ENCODE measurements at regions not wholly inside any gene's neighbourhood (a gene's known extent, or its start where the extent isn't known, plus 50 kb on each side); places are given as distances from the start of the nearest gene placed in this dataset.

DNA sequence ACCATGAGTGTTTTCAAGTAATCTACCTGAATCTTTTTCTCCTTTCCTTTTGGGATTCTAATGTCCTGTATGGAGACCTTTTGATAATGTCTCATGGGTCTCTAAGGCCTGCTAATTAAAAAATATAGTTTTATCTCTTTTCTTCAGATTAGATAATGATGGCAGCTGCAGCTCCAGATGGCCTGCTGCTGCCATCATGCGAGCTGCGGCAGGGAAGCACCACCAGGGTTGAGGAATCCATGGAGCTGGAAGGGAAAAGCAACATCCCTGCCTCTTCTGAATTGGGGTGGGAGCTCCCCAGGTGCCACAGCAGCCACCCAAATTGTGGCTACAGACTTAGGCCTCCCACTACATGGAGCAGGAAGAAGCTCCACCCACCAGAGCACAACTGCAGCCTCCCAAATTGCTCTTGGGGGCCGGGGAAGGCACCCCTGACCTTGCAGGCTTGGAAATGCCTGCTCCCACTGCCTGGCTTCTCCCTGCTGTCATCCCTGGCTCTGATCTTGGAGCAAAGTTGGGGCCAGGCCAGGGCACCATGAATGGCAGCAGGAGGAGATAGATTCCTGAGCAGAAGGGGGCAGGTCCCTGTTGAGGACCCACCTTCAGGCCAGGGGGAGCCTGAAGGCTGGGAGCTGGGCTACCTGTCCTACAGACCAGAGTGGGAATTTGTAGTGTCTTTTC lies 189.6 kb upstream of the MAN1A1 start:
- Histone ChIP-seq H3K4me1 (ENCODE audit: control insufficient read depth, insufficient read depth, low read length) (peaks cover 25% of the 10 kb centered on the region), H3K9me3 (ENCODE audit: control insufficient read depth, low read length) (no peaks in the 10 kb centered on the region), H3K4me3 (ENCODE audit: low read length) (no peak overlapping the region), H3K36me3 (ENCODE audit: control insufficient read depth, insufficient read depth, low read length, severe bottlenecking) (no peaks in the 10 kb centered on the region), H3K27me3 (replicated peaks; ENCODE audit: control insufficient read depth, insufficient read depth, low read length) (no peaks in the 10 kb centered on the region), H3K9ac (ENCODE audit: low read length) (no peak overlapping the region)
- DNase-seq (ENCODE audit: low read depth) = no peak

DNA sequence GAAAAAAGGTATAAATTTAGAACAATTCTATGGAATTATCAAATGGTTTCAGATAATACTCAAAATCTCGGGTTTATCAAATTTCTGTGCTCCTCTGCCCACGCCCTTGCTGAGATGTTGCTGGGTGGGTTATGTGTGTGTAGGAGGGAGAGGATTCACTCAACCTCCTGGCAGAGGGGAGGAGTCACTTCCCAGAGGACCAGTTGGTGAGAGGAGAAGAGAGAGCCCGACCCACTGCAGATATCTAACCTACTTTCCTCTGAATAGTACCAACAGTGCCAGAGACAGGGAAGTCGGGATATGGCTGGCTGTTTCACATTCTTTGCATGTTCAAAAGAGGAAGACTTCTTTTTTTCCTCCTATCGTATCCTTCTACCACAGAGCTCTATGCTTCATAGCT lies 187.1 kb upstream of the MAN1A1 start:
- H3K4me1 ChIP-seq (ENCODE audit: control insufficient read depth, insufficient read depth, low read length) = peaks cover 25% of the 10 kb centered on the region
- H3K9ac ChIP-seq (ENCODE audit: low read length) = no peak overlapping the region

GRCh38 chr6:119535332-119535731 lies 185.8 kb upstream of the MAN1A1 start:
- Histone ChIP-seq H3K9ac (ENCODE audit: low read length) (no peak overlapping the region), H3K27me3 (replicated peaks; ENCODE audit: control insufficient read depth, insufficient read depth, low read length) (no peaks in the 10 kb centered on the region), H3K9me3 (ENCODE audit: control insufficient read depth, low read length) (no peaks in the 10 kb centered on the region), H3K4me1 (ENCODE audit: control insufficient read depth, insufficient read depth, low read length) (peaks cover 14% of the 10 kb centered on the region), H3K4me3 (ENCODE audit: low read length) (no peak overlapping the region), H3K36me3 (ENCODE audit: control insufficient read depth, insufficient read depth, low read length, severe bottlenecking) (no peaks in the 10 kb centered on the region)
- DNase-seq (ENCODE audit: low read depth) = no peak

More for the DNA sequence above, 187.1 kb upstream of the MAN1A1 start:
- Histone ChIP-seq H3K9me3 (ENCODE audit: control insufficient read depth, low read length) (no peaks in the 10 kb centered on the region), H3K36me3 (ENCODE audit: control insufficient read depth, insufficient read depth, low read length, severe bottlenecking) (no peaks in the 10 kb centered on the region), H3K27me3 (replicated peaks; ENCODE audit: control insufficient read depth, insufficient read depth, low read length) (no peaks in the 10 kb centered on the region), H3K4me3 (ENCODE audit: low read length) (no peak overlapping the region)
- DNase-seq (ENCODE audit: low read depth) = no peak

- H3K27me3 ChIP-seq (replicated peaks; ENCODE audit: control insufficient read depth, insufficient read depth, low read length) = no peaks in the 10 kb centered on the region
- no peaks in the 10 kb centered on the region for H3K9me3 ChIP-seq (ENCODE audit: control insufficient read depth, low read length)
- H3K36me3 ChIP-seq (ENCODE audit: control insufficient read depth, insufficient read depth, low read length, severe bottlenecking) = no peaks in the 10 kb centered on the region
- H3K9ac ChIP-seq (ENCODE audit: low read length) = no peak overlapping the region
- no peak overlapping the region for H3K4me3 ChIP-seq (ENCODE audit: low read length)
- peaks cover 12% of the 10 kb centered on the region for H3K4me1 ChIP-seq (ENCODE audit: control insufficient read depth, insufficient read depth, low read length)
- peak; percentile 80 for DNase-seq (ENCODE audit: low read depth)
Observed at GRCh38 chr6:119533603-119534279, 184.2 kb upstream of the MAN1A1 start.

DNA sequence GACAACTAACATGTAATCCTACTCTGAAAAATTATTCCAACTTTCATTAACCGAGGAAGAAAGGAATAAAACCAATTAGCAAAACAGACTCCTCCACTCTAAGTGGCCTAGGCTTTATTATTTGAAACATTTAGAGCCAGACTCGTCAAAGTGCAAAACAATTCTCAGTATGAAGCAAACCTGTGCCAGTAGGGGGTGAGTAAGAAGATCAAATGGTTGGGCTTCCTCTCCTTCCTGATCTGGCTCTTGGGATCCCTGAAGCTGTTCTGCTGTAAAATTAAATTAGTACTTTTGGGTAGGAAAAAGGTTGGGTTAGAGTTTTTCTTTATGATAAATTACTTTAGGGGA lies 177.6 kb upstream of the MAN1A1 start:
- Histone ChIP-seq H3K27me3 (replicated peaks; ENCODE audit: control insufficient read depth, insufficient read depth, low read length) (no peaks in the 10 kb centered on the region), H3K4me3 (ENCODE audit: low read length) (no peak overlapping the region), H3K4me1 (ENCODE audit: control insufficient read depth, insufficient read depth, low read length) (no peaks in the 10 kb centered on the region), H3K36me3 (ENCODE audit: control insufficient read depth, insufficient read depth, low read length, severe bottlenecking) (no peaks in the 10 kb centered on the region), H3K9me3 (ENCODE audit: control insufficient read depth, low read length) (no peaks in the 10 kb centered on the region), H3K9ac (ENCODE audit: low read length) (no peak overlapping the region)
- DNase-seq (ENCODE audit: low read depth) = no peak

DNA sequence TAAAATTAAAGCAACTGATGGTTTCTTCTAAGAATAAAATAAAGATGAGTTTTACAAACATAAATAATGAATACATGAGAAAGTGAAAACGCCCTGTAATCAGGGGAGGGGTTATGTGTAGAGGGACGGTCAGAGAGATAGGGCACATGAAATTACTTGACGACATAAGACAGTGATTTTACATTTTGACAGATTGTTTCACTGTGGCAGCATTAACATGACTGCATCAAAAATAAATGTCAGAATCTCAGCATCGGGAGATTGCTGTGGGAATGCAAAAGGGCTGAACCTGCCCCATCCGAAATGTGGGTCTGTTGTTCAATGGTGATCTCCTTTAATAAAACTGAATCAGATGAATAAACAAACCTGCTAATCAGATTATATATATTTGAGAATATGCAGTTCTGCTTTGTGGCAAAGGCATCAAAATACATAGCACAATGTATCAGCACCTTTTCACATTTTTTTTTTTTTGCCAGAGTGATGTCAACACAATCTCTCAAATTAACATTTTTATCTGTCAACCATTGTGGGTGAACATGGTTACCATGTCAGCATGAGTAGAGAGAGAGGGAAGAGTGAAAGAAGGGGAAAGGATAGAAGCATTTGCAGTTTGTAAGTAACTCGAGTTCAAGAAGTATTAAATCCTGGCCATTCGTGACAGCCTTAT lies 177.1 kb upstream of the MAN1A1 start:
- no peaks in the 10 kb centered on the region for H3K9me3 ChIP-seq (ENCODE audit: control insufficient read depth, low read length)
- no peak overlapping the region for H3K9ac ChIP-seq (ENCODE audit: low read length)
- no peaks in the 10 kb centered on the region for H3K36me3 ChIP-seq (ENCODE audit: control insufficient read depth, insufficient read depth, low read length, severe bottlenecking)
- DNase-seq (ENCODE audit: low read depth) = no peak
- H3K4me3 ChIP-seq (ENCODE audit: low read length) = no peak overlapping the region
- H3K4me1 ChIP-seq (ENCODE audit: control insufficient read depth, insufficient read depth, low read length) = no peaks in the 10 kb centered on the region
- H3K27me3 ChIP-seq (replicated peaks; ENCODE audit: control insufficient read depth, insufficient read depth, low read length) = no peaks in the 10 kb centered on the region

- Histone ChIP-seq H3K27me3 (replicated peaks; ENCODE audit: control insufficient read depth, insufficient read depth, low read length) (no peaks in the 10 kb centered on the region), H3K4me3 (ENCODE audit: low read length) (no peak overlapping the region), H3K36me3 (ENCODE audit: control insufficient read depth, insufficient read depth, low read length, severe bottlenecking) (no peaks in the 10 kb centered on the region), H3K9ac (ENCODE audit: low read length) (no peak overlapping the region), H3K9me3 (ENCODE audit: control insufficient read depth, low read length) (no peaks in the 10 kb centered on the region), H3K4me1 (ENCODE audit: control insufficient read depth, insufficient read depth, low read length) (no peaks in the 10 kb centered on the region)
- no peak for DNase-seq (ENCODE audit: low read depth)
Observed at GRCh38 chr6:119524410-119524809, 174.8 kb upstream of the MAN1A1 start.

DNA sequence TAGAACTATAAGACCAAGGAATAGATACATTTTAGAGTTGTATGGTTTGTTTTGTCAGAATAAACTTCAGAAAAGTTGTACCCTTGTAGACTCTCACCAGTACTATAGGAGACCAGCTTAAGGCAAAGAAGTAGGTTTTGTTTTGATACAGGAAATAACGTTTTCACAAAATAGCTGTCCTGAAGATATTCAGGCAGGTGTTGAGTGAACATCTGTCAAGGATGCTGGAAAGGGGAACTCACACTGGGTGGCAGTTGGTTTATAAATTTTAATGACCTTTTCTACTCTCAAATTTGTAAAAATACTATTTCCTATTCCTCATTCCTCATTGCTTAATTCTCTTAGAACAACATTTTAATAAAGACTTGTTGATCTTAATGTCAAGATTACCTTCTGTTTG lies 174.0 kb upstream of the MAN1A1 start:
- no peaks in the 10 kb centered on the region for H3K4me1 ChIP-seq (ENCODE audit: control insufficient read depth, insufficient read depth, low read length)
- no peak for DNase-seq (ENCODE audit: low read depth)
- no peaks in the 10 kb centered on the region for H3K9me3 ChIP-seq (ENCODE audit: control insufficient read depth, low read length)
- H3K36me3 ChIP-seq (ENCODE audit: control insufficient read depth, insufficient read depth, low read length, severe bottlenecking) = no peaks in the 10 kb centered on the region
- no peak overlapping the region for H3K9ac ChIP-seq (ENCODE audit: low read length)
- no peak overlapping the region for H3K4me3 ChIP-seq (ENCODE audit: low read length)
- no peaks in the 10 kb centered on the region for H3K27me3 ChIP-seq (replicated peaks; ENCODE audit: control insufficient read depth, insufficient read depth, low read length)

DNA sequence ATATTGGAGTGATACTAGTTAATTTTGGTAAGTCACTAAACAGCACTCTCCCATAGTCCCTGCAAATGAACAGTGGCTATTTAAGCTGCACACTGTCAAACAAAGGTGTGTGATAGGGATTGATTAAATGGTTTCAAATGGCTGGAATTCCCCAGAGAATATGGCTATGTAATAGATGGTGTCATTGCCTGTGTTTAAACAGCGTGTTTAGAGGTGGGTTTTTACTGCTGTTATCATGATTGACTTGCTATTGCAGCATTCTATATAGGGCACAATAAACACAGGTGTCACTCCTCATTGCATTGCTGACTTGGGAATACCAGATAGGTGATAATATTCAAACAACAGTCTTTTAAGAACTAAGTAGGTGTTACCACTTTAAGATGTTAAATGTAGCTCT lies 171.7 kb upstream of the MAN1A1 start:
- no peaks in the 10 kb centered on the region for H3K36me3 ChIP-seq (ENCODE audit: control insufficient read depth, insufficient read depth, low read length, severe bottlenecking)
- H3K4me1 ChIP-seq (ENCODE audit: control insufficient read depth, insufficient read depth, low read length) = no peaks in the 10 kb centered on the region
- no peak overlapping the region for H3K4me3 ChIP-seq (ENCODE audit: low read length)
- no peaks in the 10 kb centered on the region for H3K27me3 ChIP-seq (replicated peaks; ENCODE audit: control insufficient read depth, insufficient read depth, low read length)
- no peak overlapping the region for H3K9ac ChIP-seq (ENCODE audit: low read length)
- H3K9me3 ChIP-seq (ENCODE audit: control insufficient read depth, low read length) = no peaks in the 10 kb centered on the region
- no peak for DNase-seq (ENCODE audit: low read depth)

- H3K36me3 ChIP-seq (ENCODE audit: control insufficient read depth, insufficient read depth, low read length, severe bottlenecking) = no peaks in the 10 kb centered on the region
- H3K4me3 ChIP-seq (ENCODE audit: low read length) = no peak overlapping the region
- DNase-seq (ENCODE audit: low read depth) = no peak
- no peak overlapping the region for H3K9ac ChIP-seq (ENCODE audit: low read length)
- H3K9me3 ChIP-seq (ENCODE audit: control insufficient read depth, low read length) = no peaks in the 10 kb centered on the region
- H3K27me3 ChIP-seq (replicated peaks; ENCODE audit: control insufficient read depth, insufficient read depth, low read length) = no peaks in the 10 kb centered on the region
- H3K4me1 ChIP-seq (ENCODE audit: control insufficient read depth, insufficient read depth, low read length) = no peaks in the 10 kb centered on the region
Observed at GRCh38 chr6:119517428-119517827, 167.9 kb upstream of the MAN1A1 start.

GRCh38 chr6:119514345-119514744 lies 164.8 kb upstream of the MAN1A1 start:
- no peaks in the 10 kb centered on the region for H3K4me1 ChIP-seq (ENCODE audit: control insufficient read depth, insufficient read depth, low read length)
- no peaks in the 10 kb centered on the region for H3K36me3 ChIP-seq (ENCODE audit: control insufficient read depth, insufficient read depth, low read length, severe bottlenecking)
- no peak for DNase-seq (ENCODE audit: low read depth)
- no peaks in the 10 kb centered on the region for H3K9me3 ChIP-seq (ENCODE audit: control insufficient read depth, low read length)
- H3K27me3 ChIP-seq (replicated peaks; ENCODE audit: control insufficient read depth, insufficient read depth, low read length) = no peaks in the 10 kb centered on the region
- H3K9ac ChIP-seq (ENCODE audit: low read length) = no peak overlapping the region
- no peak overlapping the region for H3K4me3 ChIP-seq (ENCODE audit: low read length)

Data from adipocyte (in vitro differentiated cells).